Stomach (tissue), 4 donors: ENCODE measurements at regions not wholly inside any gene's neighbourhood (a gene's known extent, or its start where the extent isn't known, plus 50 kb on each side); places are given as distances from the start of the nearest gene placed in this dataset.

ENCODE experiments used
- CTCF ChIP-seq, 7 experiments: fragments of 450-650 bp in 4 of 7; fragments of 200-600 bp in 3 of 7; sonication (generic) in 3 of 7; IDR thresholded peaks; one replicate each; pipeline ENCODE4 v1.5.1; 2016 to 2019; ENCODE audit warnings: antibody characterized with exemption in 7 of 7, control low read depth in 2 of 7, mild to moderate bottlenecking in 1 of 7
- POLR2AphosphoS5 ChIP-seq, 3 donors: sonication (generic); formaldehyde crosslinking; IDR thresholded peaks; one replicate each; pipeline ENCODE4 v1.6.1; 2016; ENCODE audit warnings: antibody characterized with exemption in 3 of 3

- no peak for TF ChIP-seq CTCF (IDR thresholded peaks at IDR 0.05)
- TF ChIP-seq POLR2AphosphoS5 (IDR thresholded peaks at IDR 0.05), result no peak
These were observed 810.3 kb upstream of the ACO1 start for GRCh38 chr9:31574006-31574765.
